Loucy (cell line): ENCODE measurements at regions not wholly inside any gene's neighbourhood (a gene's known extent, or its start where the extent isn't known, plus 50 kb on each side); places are given as distances from the start of the nearest gene placed in this dataset.
"Not testable (repeated sequence)": the region's sequence is repeated elsewhere in the genome, so short reads cannot be mapped to it uniquely, and the experiment has no call there.

Experiments
- H2AFZ ChIP-seq: fragments of 200-600 bp; sonication (generic); 2 replicates; pipeline ENCODE4 v1.6.0; 2016; ENCODE audit warnings: antibody characterized with exemption, mild to moderate bottlenecking, low read length, moderate library complexity
- H3F3A ChIP-seq: fragments of 200-600 bp; 2 replicates; pipeline ENCODE4 v1.6.0; 2016; ENCODE audit warnings: antibody characterized with exemption, low read depth, mild to moderate bottlenecking
- H3K27me3 ChIP-seq: fragments of 200-600 bp; sonication (generic); 2 replicates; pipeline ENCODE4 v1.6.1; 2014; ENCODE audit warnings: low read length, mild to moderate bottlenecking; ENCODE audit not compliant: insufficient read depth, poor library complexity, severe bottlenecking
- H3K36me3 ChIP-seq: fragments of 200-600 bp; sonication (generic); 2 replicates; pipeline ENCODE4 v1.6.1; 2016; ENCODE audit warnings: low read length; ENCODE audit not compliant: insufficient read depth
- H3K4me1 ChIP-seq: fragments of 200-600 bp; sonication (generic); 2 replicates; pipeline ENCODE4 v1.5.1; 2014; ENCODE audit warnings: low read length, mild to moderate bottlenecking; ENCODE audit not compliant: insufficient read depth, poor library complexity, severe bottlenecking
- H3K4me2 ChIP-seq: fragments of 200-600 bp; sonication (generic); 2 replicates; pipeline ENCODE4 v1.6.0; 2014; ENCODE audit warnings: antibody characterized with exemption, low read length, low read depth, mild to moderate bottlenecking; ENCODE audit not compliant: poor library complexity, severe bottlenecking
- H3K4me3 ChIP-seq: fragments of 200-600 bp; sonication (generic); 2 replicates; pipeline ENCODE4 v1.5.1; 2014; ENCODE audit warnings: low read length, mild to moderate bottlenecking, mixed read lengths; ENCODE audit not compliant: poor library complexity, severe bottlenecking
- H3K79me2 ChIP-seq: fragments of 200-600 bp; sonication (generic); 2 replicates; pipeline ENCODE4 v1.6.1; 2014; ENCODE audit warnings: low read length; ENCODE audit not compliant: insufficient read depth
- H3K9ac ChIP-seq: fragments of 200-600 bp; sonication (generic); 2 replicates; pipeline ENCODE4 v1.6.0; 2014; ENCODE audit warnings: mild to moderate bottlenecking, low read depth, low read length, moderate library complexity; ENCODE audit not compliant: poor library complexity, severe bottlenecking
- H3K9me2 ChIP-seq: fragments of 200-600 bp; sonication (generic); replicated peaks from 2 replicates; pipeline ENCODE4 v1.6.1; 2016; ENCODE audit warnings: low read depth, low read length, mixed read lengths
- H3K9me3 ChIP-seq: fragments of 200-600 bp; sonication (generic); 2 replicates; pipeline ENCODE4 v1.6.1; 2014; ENCODE audit warnings: mild to moderate bottlenecking, antibody characterized with exemption, low read length, low read depth; ENCODE audit not compliant: insufficient read depth
- H4K20me1 ChIP-seq: fragments of 200-600 bp; sonication (generic); 2 replicates; pipeline ENCODE4 v1.6.0; 2014; ENCODE audit warnings: antibody characterized with exemption, low read length, mild to moderate bottlenecking; ENCODE audit not compliant: insufficient read depth, poor library complexity, severe bottlenecking
- CTCF ChIP-seq: fragments of 200-600 bp; sonication (generic); conservative IDR thresholded peaks from 2 replicates; pipeline ENCODE4 v1.5.1; 2014; ENCODE audit warnings: mild to moderate bottlenecking, antibody characterized with exemption, low read length
- EZH2phosphoT487 ChIP-seq: fragments of 200-600 bp; IDR thresholded peaks from 2 replicates; pipeline ENCODE4 v1.6.1; 2018; ENCODE audit warnings: antibody characterized with exemption, mild to moderate bottlenecking, moderate library complexity, borderline replicate concordance

- Histone ChIP-seq H3K4me2 (no peak overlapping the region), H2AFZ (no peak overlapping the region)
- TF ChIP-seq CTCF = peak; percentile 25; the same call in 1 of the 2 replicates
- no peak for TF ChIP-seq EZH2phosphoT487
Observed at GRCh38 chr2:49619804-49620203, 465.5 kb upstream of the FSHR start.

GRCh38 chr2:49618491-49618890, 464.2 kb upstream of the FSHR start:
- Histone ChIP-seq H3K4me3 (no peak overlapping the region), H3K79me2 (no peaks in the 10 kb centered on the region), H3K4me1 (no peaks in the 10 kb centered on the region), H3K36me3 (no peaks in the 10 kb centered on the region), H2AFZ (no peak overlapping the region), H4K20me1 (no peaks in the 10 kb centered on the region), H3K9me3 (no peaks in the 10 kb centered on the region), H3K9ac (no peak overlapping the region), H3F3A (no peaks in the 10 kb centered on the region), H3K9me2 (no peaks in the 10 kb centered on the region), H3K27me3 (no peaks in the 10 kb centered on the region), H3K4me2 (no peak overlapping the region)
- TF ChIP-seq EZH2phosphoT487 (no peak), CTCF (no peak)

More at GRCh38 chr2:49619804-49620203, 465.5 kb upstream of the FSHR start:
- H3K4me1 ChIP-seq = no peaks in the 10 kb centered on the region
- H3F3A ChIP-seq = no peaks in the 10 kb centered on the region
- H3K4me3 ChIP-seq = no peak overlapping the region
- no peaks in the 10 kb centered on the region for H3K9me2 ChIP-seq
- H3K9me3 ChIP-seq = no peaks in the 10 kb centered on the region
- no peaks in the 10 kb centered on the region for H4K20me1 ChIP-seq
- no peak overlapping the region for H3K9ac ChIP-seq
- H3K79me2 ChIP-seq = no peaks in the 10 kb centered on the region
- no peaks in the 10 kb centered on the region for H3K36me3 ChIP-seq
- no peaks in the 10 kb centered on the region for H3K27me3 ChIP-seq

- Histone ChIP-seq H3K9ac (no peak overlapping the region), H3K4me2 (no peak overlapping the region), H3K9me3 (no peaks in the 10 kb centered on the region), H3K36me3 (no peaks in the 10 kb centered on the region), H4K20me1 (no peaks in the 10 kb centered on the region), H3K9me2 (no peaks in the 10 kb centered on the region), H3F3A (no peaks in the 10 kb centered on the region), H2AFZ (no peak overlapping the region), H3K79me2 (no peaks in the 10 kb centered on the region), H3K27me3 (no peaks in the 10 kb centered on the region), H3K4me3 (no peak overlapping the region), H3K4me1 (no peaks in the 10 kb centered on the region)
- TF ChIP-seq CTCF = peak; percentile 63
- no peak for TF ChIP-seq EZH2phosphoT487
Observed at GRCh38 chr2:49616800-49617199, 462.5 kb upstream of the FSHR start.

GRCh38 chr2:49611796-49612195, 457.5 kb upstream of the FSHR start:
- H3K9me2 ChIP-seq, H3K9me3 ChIP-seq, H2AFZ ChIP-seq, H4K20me1 ChIP-seq, H3K4me3 ChIP-seq, H3K79me2 ChIP-seq, H3K4me2 ChIP-seq, H3K27me3 ChIP-seq, H3F3A ChIP-seq, H3K4me1 ChIP-seq, H3K9ac ChIP-seq, H3K36me3 ChIP-seq: not testable (repeated sequence)
